ENCODE measurements at regions not wholly inside any gene's neighbourhood (a gene's known extent, or its start where the extent isn't known, plus 50 kb on each side); places are given as distances from the start of the nearest gene placed in this dataset.

DNA sequence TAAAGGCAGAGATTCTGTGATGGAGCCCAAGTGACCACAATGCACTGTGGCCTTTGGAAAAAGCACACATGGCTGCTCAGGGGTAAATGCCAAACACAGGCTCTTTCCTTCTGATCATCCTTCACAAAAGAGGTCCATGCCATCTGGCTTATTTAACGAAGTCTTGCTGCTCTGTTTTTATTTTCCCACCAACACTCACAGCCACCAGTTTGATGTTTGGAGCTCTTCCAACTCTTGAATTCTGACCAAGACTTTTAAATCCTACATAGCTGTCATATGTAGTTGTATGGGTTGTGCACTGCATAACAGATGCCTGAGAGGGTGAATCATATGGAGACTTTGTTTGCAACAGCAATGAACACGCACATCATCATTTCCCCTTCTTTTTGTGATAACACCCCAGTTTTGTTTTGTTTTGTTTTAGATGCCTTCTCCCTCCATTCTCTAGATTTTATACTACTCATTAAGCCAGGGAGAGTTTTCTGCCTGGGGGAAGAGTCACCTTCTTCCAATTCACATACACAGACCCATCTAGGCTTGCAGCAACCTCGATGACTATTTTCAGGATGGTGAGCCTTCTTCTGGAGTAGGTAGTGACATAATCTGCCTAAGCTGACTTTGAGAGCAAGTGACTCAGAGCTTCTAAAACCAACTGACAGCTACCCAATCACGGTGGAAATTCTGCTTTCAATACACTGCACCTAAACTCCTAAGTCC lies 145.2 kb upstream of the WSCD2 start:
- DNase-seq, result no peak

DNA sequence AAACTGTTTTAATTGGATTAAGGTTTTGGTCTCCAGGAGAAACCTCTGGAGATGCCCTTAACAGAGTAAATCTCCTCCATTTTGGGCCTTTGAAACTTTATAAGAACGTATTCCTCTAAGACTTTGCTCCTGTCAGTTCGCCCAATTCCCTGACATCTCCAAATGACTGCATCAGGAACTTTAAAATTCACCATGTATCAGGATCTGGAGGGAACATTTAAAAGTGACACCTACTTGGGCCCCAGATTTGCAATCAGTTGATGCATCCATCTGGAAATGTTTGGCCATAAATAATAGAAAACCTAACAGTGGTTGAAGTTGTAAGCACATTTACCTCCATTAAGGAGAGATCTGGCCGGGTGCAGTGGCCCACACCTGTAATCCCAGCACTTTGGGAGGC lies 144.1 kb upstream of the WSCD2 start:
- DNase-seq, result no peak

DNA sequence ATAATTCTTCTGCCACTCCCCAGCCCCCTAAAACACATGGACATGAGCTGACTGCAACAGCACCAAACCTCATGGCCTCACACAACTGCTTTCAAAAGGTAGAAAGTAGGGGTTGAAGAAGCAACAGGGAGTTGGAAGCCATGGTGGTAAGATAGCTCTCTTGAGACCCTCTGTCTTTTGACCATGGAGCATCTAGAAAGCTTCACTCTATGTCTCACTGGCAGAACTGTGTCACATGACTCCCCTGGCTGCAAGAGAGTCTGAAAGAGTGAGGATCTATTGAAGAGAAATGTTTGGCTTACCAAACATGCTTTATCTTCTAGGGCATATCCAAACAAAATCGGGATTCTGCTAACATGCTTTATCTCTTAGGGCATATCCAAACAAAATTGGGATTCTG lies 142.9 kb upstream of the WSCD2 start:
- no peak for DNase-seq

DNA sequence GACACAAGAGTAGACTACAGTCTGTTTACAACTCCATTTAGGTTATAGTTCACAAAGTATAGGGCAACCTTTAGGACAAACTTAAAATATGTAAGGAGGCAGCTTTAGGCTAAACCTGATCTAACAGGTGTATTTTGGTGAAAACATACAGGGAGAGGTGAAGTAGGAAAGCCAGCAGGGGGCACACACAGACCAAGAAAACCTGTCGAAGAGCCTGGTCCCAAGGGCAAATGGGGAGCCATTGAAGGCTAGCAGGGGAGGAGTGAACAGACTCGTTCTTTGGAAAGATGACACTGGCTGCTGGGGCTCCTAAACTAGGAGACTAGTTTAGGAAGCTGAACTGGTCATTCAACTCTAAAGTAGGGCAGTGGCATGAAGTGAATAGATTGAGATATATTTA lies 138.8 kb upstream of the WSCD2 start:
- DNase-seq, result peak; percentile 40

DNA sequence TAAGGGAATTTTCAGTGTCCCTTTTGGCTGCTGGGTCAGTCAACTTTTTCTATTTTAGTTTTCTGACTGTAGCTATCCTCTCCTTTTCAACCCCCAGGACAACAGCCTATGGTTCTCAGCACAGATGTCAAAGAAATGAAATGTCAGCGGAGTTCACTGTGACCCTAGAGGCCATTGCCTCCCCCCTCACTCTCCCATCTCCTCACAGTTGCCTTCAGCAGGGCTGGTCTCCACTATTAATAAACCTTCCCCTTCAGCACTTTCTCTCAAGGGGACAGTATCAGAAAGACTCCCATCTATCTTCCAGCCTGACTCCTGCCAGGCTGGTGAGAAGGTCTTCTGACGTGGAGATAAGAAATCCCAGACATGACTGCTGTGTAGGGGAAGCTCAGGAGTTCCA lies 137.1 kb upstream of the WSCD2 start:
- no peak for DNase-seq

DNA sequence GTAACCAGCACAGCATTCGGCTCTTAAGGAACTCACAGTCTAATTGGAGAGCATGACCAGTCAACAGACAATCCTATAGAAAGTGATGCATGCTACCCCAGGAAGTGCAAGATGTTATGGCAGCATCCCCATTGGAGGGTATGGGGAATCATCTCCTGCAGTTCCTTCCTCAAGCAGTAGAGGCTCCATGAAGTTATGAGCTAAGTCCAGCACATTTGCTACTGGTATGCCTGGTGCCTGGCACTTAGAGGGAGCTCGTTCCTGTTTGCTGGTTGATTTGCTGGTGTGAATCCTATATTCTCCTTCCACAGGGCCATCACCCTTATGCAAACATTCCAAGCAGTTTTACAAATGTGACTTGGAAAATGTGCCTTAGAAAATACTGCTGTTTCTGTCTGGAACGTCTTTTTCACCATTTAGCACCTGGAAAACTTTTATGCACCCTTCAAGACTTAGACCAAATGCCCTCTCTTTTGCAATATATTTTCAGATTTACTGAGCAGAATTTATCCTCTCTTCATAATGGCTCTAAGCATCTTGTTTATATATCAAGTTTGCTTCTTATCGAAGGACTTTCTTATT lies 136.1 kb upstream of the WSCD2 start:
- DNase-seq, result peak; percentile 1

DNA sequence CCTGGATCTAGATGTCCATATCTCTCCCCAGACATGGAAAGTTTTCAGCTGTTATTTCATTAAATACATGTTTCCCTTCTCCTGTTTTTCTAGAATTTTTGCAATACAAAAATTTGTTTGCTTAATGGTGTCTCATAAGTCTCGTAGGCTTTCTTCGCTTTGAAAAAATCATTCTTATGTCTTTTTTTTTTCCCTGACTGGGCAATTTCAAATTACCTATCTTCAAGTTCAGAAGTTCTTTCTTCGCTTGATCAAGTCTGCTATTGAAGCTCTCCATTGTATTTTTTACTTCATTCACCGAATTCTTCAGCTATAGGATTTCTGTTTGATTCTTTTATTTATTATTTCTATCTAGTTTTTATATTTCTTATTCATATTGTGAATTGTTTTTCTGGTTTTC lies 130.2 kb upstream of the WSCD2 start:
- no peak for DNase-seq

DNA sequence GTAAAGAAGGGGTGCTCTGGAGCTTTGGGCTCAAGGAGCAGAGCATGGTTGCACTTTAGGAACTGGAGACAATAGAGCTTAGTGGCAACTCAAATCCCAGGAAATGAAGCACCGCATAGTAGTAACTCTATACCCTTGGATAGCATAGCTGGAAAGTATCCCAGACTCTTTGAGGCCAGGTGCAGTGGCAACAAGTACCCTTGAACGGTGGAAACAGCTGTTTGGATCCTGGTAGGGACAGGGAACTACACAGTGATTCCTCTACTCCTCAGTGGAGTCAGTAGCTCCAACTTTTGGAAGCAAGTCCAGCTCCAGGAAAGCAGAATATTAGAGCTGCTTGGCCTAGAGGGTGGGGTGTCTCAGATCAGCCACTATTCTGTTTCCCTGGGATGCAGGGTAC lies 129.0 kb upstream of the WSCD2 start:
- no peak for DNase-seq

DNA sequence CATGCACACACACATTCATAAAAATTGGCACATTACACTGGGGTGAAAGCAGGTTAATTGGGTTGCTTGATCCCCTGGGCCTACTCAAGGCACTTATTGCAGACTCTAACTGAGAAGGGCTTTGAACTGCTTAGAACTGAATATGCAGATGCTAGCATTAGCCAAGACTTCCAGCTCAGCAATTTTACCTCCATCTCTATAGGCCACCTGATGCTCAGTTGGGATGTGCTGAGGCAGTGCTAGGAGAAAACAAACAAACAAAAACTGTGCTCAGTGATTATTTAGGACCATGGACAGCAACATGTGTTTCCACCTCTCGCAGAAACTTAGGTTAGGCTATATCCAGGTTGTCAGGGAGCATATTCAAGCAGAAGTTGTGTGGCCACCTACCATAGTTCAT lies 124.8 kb upstream of the WSCD2 start:
- no peak for DNase-seq

DNA sequence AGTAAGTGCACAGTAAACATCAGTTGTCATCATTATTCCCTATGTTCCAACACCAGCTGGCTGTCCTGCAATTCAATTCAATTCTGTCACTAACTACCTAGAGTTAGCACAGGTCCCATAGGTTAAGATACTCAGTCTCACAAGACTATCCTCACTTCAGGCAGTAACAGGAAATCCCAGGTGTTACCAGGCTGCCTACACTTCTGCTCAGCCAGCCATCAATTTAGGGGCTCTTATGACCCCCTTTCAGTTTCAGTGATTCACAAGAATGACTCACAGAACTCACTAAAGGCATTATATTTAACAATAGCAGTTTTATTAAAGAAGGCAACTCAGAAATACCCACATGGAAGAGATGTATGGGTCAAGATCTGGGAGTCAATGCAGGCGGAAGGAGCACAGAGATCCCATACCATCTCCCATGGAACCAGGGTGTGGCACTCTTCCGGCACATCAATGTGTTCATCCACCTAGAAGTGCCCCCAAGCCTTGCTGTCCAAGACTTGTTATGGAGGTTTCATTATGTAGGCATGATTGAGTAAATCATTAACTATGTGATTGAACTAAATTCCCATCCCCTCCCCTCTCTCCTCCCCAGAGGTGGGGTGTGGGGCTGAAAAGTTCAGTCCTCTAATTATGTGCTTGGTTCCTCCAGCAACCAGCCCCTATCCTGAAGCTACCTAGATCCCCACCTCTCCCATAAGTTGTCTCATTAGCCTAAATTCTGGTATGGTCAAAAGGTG lies 120.8 kb upstream of the WSCD2 start:
- no peak for DNase-seq

DNA sequence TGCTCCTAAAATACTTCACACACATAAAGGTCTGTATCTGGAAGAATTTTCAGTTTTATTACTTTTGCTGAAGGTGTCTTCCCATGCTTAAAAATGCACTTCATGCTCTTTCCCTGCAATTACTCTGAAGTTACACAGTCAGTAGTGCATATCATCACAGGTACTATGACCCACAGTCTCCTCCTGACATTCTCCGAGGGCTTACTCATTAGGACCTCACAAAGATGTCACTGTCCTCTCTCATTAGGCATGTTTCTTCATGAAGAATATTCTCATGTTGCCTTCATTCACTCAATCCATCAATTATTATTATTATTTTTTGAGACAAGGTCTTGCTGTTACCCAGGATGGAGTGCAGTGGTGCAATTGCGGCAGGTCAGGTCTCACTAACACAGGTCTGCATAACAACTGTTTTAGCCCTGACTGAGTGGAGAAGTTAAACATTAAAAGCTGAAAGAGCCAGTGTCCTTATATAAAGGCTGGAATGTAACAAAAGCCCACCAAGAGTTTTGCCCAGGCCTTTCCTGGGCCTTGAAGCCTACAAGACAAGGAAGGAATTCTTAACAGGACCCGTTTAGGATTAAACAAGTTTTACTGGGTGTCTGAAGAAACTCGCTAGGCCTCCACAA lies 119.5 kb upstream of the WSCD2 start:
- no peak for DNase-seq

DNA sequence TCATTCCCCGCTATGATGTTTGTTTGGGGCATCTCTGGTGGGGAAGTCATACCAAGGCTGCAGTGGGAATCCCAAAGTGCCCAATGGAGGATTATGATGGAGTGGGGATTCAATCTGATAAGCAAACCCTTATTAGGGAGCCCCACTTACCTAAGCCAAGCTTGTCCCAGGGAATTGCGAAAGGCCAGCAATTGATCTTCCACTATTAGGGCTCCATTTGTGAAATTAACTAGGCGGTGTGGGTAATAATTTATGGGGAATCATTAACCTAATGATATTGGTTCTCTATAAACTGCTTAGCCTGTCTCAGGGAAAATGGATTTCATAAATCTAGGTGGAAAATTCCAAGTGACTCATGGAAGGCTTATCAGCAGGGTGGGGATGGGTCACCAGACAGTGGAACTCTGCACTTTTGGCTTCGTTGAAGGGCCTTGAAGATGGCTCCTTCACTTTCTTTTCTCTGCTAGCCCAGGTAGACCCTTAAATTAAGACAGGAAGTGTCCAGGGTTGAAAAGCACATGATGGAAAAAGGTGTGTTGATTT lies 113.0 kb upstream of the WSCD2 start:
- no peak for DNase-seq

DNA sequence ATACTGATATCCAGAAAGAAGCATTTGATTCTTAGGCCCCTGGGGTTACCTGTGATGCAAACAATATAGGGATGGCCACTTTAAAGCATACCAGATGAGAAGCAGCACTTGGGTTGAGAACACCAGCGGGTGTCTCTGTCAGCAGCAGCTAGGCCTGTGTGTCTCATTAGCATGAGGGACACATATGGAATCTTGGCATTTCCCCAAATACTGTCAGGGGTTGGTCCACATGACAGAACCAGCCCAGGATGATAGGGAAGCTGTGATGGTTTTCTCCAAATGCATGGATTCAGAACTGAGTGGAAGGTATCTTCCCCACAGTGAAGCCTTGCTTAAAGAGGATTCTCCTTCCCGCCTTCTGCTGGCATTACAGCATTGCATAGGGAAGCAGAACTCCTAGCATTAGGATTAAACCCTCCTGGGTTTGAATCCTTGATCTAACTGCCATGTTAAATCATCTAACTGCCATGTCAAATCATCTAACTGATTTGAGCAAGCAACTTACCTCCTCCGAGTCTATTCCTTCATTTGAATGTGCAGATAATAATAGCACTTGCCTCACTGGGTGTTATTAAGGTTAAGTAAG lies 111.5 kb upstream of the WSCD2 start:
- no peak for DNase-seq

DNA sequence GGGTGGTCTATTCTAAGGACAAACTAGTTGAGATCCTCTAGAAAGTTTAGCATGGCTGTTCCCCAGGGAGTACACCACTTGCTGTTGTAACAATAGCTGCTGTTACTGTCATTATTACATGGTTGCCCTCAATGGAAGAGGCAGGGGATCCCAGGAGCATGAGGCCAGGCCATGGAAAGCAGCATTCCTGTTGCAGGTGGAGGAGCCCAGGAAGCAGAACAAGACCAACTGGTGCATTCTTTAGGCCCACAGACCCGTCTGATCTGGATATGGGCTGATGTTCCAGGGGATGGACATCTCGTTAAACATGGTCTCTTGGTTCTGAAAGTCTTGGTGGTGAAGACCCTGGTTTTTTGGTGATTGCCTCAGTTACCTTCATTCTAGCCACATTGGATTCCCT lies 109.2 kb upstream of the WSCD2 start:
- DNase-seq, result no peak

DNA sequence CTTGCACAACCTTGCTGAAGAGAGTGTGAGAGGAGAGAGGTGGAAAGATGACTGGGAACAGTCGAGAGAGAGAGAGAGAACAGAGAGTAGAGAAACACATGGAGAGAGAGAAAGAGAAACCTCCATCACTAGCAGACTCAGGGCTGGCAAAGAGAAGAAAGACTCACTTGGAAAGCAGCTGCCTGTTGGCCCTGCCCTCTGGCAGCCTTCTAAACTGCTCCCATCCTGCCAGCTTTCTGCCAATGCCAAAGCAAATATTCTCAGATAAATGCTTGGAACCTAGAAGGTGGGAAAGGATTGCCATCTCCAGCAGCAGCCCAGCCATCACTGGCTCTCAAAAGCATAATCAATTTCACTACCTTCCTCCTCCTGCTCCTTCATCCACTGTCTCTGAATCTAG lies 107.9 kb upstream of the WSCD2 start:
- DNase-seq, result no peak

DNA sequence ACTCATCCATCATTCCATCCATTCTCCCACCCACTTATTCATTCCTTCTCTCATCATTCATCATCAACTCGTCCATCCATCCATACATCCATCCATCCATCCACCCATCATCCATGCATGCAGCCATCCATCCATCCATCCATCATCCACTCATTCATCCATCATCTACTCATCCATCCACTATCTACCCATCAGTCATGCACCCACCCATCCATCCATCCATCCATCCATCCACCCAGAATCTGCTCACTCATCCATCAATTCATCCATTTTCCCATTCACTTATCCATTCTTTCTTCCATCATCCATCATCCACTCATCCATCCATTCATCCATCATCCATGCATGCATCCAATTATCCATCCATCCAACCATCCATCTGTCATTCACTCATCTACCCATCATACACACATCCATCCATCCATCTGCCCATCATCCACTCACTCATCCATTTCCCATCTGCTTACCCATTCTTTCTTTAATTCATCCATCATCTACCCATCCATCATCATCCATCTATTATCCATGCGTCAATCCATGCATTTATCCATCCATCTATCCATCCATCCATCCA lies 107.1 kb upstream of the WSCD2 start:
- DNase-seq, result no peak

DNA sequence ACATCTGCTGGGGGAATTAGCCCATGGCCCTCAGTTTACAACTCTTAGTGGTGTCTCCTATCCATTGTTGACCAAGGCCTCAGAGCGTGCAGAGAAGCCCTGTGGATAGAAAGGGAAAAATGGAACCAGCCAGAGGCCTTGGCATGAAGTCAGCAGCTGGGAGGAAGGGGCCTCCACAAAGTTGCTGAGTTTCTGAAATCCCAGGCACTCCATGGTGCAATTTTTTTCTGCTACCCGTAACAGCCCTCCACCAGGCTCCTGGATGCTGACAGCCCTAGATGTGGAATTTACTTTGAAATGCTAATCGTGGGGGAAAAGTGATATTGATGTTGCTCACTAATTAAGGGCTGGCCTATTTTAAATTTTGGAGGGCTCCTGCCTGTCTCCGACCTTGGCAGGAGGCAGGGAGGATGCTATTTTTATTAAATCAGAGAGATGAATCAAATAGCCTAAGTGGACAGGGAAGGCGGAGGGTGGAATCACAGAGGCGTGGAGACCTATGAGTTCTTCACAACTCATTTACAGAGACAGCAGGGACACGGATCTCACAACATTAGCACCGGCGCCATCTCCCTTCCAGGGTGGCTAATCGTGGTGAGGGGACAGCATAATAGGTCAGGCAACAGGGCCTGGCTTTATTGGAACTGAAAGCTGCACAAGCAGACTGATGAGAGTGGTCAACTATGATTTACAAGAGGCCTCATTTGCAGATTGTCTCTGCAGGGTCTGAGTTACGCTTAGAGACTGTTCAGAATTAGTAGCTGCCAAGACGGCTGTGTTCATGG lies 99.8 kb upstream of the WSCD2 start:
- DNase-seq, result no peak

DNA sequence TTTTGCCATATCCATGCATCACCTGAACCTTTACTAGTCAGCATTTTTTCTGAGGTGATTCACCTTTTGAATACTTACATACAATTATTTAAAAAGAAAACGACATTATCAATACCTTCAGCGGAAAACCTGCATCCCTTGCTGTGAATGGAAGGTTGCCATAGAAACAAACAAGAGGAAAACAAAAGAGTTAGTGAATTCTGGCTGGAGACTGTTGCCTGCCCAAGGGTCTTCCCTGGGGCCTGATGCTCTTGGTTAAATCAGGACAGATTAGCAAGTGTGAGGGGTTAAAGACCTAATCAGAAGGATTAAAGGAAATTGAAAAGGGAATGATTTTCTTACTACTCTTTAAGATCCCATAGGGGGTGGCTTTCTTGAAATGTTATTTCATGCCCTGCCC lies 96.0 kb upstream of the WSCD2 start:
- DNase-seq, result no peak

DNA sequence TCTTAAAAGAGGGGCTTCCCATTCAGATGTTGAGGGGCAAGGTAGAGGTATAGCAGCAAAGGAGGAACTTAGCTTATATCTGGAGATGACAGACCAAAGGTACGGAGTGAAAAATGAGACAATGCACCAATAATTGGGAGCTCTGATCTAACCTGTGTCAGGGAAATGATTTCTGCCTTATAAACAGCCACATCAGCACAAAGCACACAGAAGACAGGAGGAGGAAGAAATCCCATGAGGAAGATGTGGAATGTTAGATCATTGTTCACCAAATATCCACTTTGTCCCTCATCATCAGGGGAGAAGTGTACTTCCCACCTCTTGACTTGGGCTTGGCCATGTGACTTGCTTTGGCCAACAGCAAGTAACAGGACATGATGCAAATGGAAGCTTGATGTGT lies 93.7 kb upstream of the WSCD2 start:
- DNase-seq, result no peak

DNA sequence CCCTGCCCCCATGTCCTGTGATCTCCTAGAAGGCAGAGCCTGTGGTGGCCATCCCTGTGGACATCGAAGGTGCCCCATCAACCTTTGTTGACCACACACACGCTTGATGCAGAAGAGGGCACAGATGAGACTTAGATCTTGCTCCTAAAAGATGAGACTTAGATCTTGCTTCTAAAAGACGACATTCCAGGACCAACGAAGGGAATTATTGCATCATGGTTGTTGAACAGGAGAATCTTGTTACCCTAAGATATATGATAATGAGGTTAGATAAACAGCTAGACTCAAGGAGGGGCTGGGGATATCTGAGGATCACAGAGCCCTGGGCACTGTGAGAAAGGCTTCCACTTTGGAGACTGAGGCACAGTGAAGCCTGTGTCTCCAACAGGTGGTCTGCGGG lies 91.1 kb upstream of the WSCD2 start:
- no peak for DNase-seq

DNA sequence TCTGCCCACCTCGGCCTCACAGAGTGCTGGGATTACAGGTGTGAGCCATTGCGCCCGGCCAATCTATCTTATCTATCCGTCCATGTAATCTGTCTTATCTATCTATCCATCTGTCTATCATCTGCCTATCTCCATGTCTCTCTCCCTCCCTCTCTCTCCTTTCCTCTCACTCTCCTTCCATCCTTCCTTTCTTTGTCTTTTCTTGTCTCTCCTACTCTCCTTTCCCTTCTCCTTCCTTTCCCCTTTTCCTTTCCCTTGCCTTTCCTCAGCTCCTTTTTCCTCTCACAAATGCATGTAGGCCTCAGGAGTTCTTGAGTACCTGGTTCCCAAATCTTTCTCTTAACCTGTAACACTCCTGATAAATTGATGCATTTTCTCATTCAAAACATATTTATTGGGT lies 89.3 kb upstream of the WSCD2 start:
- no peak for DNase-seq

DNA sequence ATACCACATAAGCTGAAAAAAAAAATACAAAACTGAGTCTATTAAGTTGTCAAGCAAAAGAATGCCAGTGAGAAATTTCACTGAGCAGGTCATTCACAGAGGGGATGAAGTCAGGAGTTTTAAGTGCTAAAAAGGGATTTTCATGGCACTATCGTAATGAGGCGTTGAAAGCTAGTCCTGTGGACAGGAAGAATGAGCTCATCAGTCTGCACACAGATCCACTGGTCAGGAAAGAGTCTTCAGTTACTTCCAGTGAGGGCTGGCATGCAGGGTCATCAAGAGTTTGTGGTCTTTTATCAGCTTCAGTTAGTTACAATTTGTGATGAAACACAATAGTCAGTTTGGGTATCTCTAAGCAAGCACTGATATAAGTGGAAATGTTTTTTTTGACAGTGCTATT lies 88.1 kb upstream of the WSCD2 start:
- DNase-seq, result no peak

All from NCI-H748 treated with DMSO at 0.1 percent for 48 hours (cell line).